HG03442 (cell line): ENCODE measurements at regions not wholly inside any gene's neighbourhood (a gene's known extent, or its start where the extent isn't known, plus 50 kb on each side); places are given as distances from the start of the nearest gene placed in this dataset.
"Not testable (repeated sequence)": the region's sequence is repeated elsewhere in the genome, so short reads cannot be mapped to it uniquely, and the experiment has no call there.

Source experiments
- ATAC-seq: cut with Tn5 transposase; IDR thresholded peaks from one replicate; pipeline ENCODE4 v1.9.1; 2021; ENCODE audit warnings: mild to moderate bottlenecking, moderate library complexity; ENCODE audit not compliant: unreplicated experiment

GRCh38 chr18:77329651-77330050 is 80.0 kb downstream of the GALR1 start:
- ATAC-seq = no peak

DNA sequence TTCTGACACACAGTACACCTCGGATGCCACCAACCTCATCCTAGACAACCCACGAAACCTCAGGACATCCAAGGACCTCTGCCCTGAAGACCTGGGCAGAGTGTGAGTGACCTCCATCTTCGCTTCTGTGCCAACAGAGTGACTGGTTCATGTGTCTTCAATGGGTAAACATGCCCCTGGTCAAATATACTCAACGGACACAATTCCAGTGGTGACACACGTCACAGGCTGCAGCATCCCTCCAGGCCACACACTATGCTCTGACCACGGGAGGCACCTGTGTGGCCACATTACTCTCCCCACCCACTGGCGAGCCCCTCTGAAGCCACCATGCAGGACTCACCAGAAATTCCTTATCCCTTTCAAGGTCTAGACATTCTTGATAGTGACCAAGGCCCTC is 85.2 kb downstream of the GALR1 start:
- no peak for ATAC-seq

- no peak for ATAC-seq
Observed at GRCh38 chr18:77337604-77338003, 88.0 kb downstream of the GALR1 start.

- no peak for ATAC-seq
Observed at GRCh38 chr18:77339093-77339492, 89.4 kb downstream of the GALR1 start.

- no peak for ATAC-seq
Observed at GRCh38 chr18:77339623-77340022, 90.0 kb downstream of the GALR1 start.

DNA sequence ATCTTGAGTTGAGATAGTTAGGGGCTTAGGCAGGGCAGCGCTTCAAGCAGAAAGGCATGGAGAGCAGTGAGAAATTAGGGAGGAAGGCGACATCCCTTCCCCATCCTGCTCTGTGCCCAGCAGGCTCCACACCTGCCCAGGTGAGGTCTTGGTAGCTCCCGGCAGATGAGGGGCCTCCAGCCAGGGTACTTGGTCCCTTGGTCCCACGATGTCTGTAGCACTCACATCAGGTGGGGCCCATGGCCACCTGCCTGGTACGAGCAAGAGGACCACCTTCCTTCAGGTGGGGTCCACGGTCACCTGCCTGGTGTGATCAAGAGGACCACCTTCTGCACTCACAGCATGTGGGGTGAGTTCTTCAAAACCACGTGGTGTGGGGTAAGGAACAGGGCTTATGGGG is 91.2 kb downstream of the GALR1 start:
- no peak for ATAC-seq

GRCh38 chr18:77341527-77342325 is 92.1 kb downstream of the GALR1 start:
- ATAC-seq = no peak

DNA sequence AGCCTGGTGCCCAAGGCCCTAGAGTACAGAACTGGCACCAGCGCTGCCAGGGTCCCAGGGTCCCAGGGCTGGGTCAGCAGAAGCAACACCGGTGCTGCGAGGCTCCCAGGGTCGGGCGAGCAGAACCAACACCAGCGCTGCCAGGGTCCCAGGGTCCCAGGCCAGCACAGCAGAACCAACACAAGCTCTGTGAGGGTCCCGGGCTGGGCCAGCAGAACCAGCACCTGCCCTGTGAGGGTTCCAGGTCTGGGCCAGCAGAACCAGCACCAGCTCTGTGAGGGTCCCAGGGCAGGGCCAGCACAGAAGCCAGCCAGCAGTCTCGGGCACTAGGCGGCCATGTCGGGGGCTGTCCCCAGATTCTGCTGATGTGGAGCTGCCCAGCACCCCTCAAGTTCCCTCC is 93.1 kb downstream of the GALR1 start:
- no peak for ATAC-seq

GRCh38 chr18:77343846-77344510 is 94.3 kb downstream of the GALR1 start:
- ATAC-seq = no peak

- ATAC-seq = no peak
Observed at GRCh38 chr18:77344786-77345500, 95.3 kb downstream of the GALR1 start.

DNA sequence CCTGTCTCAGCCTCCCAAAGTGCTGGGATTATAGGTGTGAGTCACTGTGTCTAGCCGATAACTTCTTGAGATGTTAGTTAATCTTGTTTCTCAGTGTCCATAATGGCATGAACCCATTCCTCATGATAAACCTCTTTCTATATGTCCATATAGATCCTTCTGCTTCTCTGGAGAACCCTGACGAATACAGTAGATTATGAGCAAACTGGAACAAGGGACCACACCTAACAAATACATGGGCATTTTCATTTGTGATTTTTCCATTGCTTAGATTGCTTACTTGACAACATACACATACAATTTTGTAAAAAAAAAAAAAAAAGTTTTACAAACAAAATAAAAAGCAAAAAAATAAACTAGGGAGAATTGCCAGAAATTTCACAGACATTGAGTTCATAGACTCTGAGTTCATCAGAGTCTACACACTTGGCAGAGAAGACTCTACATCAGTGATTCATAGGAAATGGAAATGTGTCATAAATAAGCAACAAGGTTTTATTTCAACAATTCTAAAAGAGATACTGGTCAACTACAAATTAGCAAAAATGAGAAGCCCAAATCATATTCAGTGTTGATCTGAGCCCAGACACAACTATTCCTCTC is 96.7 kb downstream of the GALR1 start:
- ATAC-seq = no peak

- ATAC-seq = not testable (repeated sequence)
Observed at GRCh38 chr18:77353349-77353748, 103.7 kb downstream of the GALR1 start.

DNA sequence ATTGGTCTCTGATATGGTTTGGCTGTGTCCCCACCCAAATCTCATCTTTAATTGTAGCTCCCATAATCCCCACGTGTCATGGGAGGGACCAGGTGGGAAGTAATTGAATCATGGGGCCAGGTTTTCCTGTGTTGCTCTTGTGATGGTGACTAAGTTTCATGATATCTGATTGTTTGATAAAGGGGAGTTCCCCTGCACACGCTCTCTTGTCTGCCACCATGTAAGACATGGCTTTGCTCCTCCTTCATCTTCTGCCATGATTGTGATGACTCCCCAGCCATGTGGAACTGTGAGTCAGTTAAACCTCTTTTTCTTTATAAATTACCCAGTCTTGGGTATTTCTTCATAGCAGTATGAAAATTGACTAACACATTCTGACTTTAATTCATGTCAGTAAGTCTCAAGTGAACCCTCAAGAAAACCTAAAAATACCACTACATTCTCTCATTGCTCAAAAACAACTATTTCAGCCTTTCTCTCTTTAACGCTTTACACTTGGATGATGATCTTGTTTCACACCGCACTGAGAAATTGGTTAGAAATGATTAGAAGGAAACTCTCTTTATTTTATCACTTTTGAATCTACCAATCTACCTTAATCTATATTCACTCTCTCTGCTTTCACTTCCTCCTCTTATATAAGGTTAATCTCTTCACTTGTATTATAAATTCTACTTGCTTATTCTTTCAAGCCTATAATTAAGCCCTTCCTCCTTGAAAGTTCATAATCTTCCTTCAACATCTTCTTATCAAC is 110.1 kb downstream of the GALR1 start:
- ATAC-seq = no peak

GRCh38 chr18:77360315-77361190 is 110.9 kb downstream of the GALR1 start:
- peak; percentile 46 for ATAC-seq

GRCh38 chr18:77361382-77361781 is 111.7 kb downstream of the GALR1 start:
- ATAC-seq = no peak

GRCh38 chr18:77365667-77366066 is 116.0 kb downstream of the GALR1 start:
- no peak for ATAC-seq

- ATAC-seq = no peak
Observed at GRCh38 chr18:77366067-77366719, 116.5 kb downstream of the GALR1 start.

DNA sequence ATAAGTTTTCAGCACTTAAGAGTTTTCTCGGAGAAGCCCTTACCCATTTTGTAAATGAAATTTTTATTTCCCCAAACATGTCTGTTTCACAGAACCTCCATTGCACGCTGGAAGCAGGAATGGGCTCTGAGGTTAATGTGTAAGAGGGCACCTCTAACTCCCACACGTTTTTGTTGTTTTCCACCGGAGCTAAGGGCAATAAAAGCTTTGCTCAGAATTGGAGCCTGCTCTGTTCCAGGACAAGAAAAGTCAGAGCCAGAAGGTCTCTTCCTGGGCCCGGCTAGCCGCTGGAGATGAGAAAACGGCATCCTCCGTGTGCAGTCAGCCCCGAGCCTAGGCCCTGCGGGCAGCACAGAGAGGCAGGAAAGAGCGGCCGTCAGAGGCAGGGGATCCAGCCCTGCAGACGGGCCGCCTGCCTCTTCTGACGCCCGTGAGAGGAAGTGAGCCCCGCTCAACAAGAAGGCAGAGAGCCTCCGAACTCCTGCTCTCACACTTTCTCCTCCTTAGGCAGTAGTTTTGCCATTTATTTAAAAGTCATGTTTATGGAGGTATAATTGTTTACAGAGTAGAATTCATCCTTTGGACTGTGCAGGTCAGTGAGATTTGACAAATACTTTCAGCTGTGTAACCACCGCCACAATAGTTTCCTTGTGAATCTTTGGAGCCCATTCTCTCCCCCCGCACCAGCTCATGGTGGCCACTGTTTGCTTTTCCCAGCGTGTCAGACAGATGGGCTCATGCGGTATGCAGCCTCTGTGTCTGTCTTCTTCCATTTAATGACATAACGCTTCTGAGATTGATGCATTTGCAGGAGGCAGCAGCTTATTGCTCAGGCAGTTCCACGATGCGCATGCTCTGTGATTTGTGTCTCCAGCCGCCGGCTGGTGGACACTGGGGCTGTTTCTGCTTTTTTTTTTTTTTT is 117.3 kb downstream of the GALR1 start:
- no peak for ATAC-seq
